ENCODE measurements at regions not wholly inside any gene's neighbourhood (a gene's known extent, or its start where the extent isn't known, plus 50 kb on each side); places are given as distances from the start of the nearest gene placed in this dataset.

GRCh38 chr16:31785126-31785525, 88.5 kb upstream of the ZNF267 start:
- TF ChIP-seq, protein P1, sequence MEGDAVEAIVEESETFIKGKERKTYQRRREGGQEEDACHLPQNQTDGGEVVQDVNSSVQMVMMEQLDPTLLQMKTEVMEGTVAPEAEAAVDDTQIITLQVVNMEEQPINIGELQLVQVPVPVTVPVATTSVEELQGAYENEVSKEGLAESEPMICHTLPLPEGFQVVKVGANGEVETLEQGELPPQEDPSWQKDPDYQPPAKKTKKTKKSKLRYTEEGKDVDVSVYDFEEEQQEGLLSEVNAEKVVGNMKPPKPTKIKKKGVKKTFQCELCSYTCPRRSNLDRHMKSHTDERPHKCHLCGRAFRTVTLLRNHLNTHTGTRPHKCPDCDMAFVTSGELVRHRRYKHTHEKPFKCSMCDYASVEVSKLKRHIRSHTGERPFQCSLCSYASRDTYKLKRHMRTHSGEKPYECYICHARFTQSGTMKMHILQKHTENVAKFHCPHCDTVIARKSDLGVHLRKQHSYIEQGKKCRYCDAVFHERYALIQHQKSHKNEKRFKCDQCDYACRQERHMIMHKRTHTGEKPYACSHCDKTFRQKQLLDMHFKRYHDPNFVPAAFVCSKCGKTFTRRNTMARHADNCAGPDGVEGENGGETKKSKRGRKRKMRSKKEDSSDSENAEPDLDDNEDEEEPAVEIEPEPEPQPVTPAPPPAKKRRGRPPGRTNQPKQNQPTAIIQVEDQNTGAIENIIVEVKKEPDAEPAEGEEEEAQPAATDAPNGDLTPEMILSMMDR (IDR thresholded peaks at IDR 0.05; ENCODE audit: insufficient read depth, low read length, poor library complexity, severe bottlenecking): no peak
- TF ChIP-seq EZH2phosphoT487 (conservative IDR thresholded peaks at IDR 0.05; ENCODE audit: low read length): no peak

All from SU-DHL-6 (cell line).